OCI-LY1 (cell line): ENCODE measurements at regions not wholly inside any gene's neighbourhood (a gene's known extent, or its start where the extent isn't known, plus 50 kb on each side); places are given as distances from the start of the nearest gene placed in this dataset.

Experiments used
- H2AFZ ChIP-seq: fragments of 200-600 bp; sonication (generic), shearing (Covaris generic); 2 replicates; pipeline ENCODE4 v1.6.0; 2014; ENCODE audit warnings: antibody characterized with exemption, mild to moderate bottlenecking, low read length
- H3F3A ChIP-seq: fragments of 200-600 bp; sonication (generic), shearing (Covaris generic); 2 replicates; pipeline ENCODE4 v1.6.0; 2014; ENCODE audit warnings: mild to moderate bottlenecking, antibody characterized with exemption, low read length, moderate library complexity; ENCODE audit not compliant: insufficient read depth
- H3K27ac ChIP-seq: fragments of 200-600 bp; sonication (generic); 2 replicates; pipeline ENCODE4 v1.5.1; 2014; ENCODE audit warnings: low read length, mixed run types, mild to moderate bottlenecking, low read depth; ENCODE audit not compliant: poor library complexity, severe bottlenecking
- H3K27me3 ChIP-seq: fragments of 200-600 bp; sonication (generic); 2 replicates; pipeline ENCODE4 v1.6.0; 2014; ENCODE audit warnings: antibody characterized with exemption, mild to moderate bottlenecking, low read length, moderate library complexity; ENCODE audit not compliant: insufficient read depth
- H3K36me3 ChIP-seq: fragments of 200-600 bp; sonication (generic); 2 replicates; pipeline ENCODE4 v1.6.1; 2014; ENCODE audit warnings: mild to moderate bottlenecking, antibody characterized with exemption, low read length, moderate library complexity, mixed read lengths; ENCODE audit not compliant: insufficient read depth
- H3K4me1 ChIP-seq: fragments of 200-600 bp; sonication (generic); 2 replicates; pipeline ENCODE4 v1.5.1; 2014; ENCODE audit warnings: mild to moderate bottlenecking, low read length, moderate library complexity; ENCODE audit not compliant: insufficient read depth, severe bottlenecking
- H3K4me2 ChIP-seq: fragments of 200-600 bp; sonication (generic), shearing (Covaris generic); 2 replicates; pipeline ENCODE4 v1.6.1; 2014; ENCODE audit warnings: low read length
- H3K4me3 ChIP-seq: fragments of 200-600 bp; sonication (generic); 2 replicates; pipeline ENCODE4 v1.5.1; 2014; ENCODE audit warnings: low read length, low read depth, mild to moderate bottlenecking, mixed read lengths; ENCODE audit not compliant: poor library complexity, severe bottlenecking
- H3K79me2 ChIP-seq: fragments of 200-600 bp; shearing (Covaris generic); 2 replicates; pipeline ENCODE4 v1.6.1; 2016; ENCODE audit warnings: mixed run types, low read length, mixed read lengths; ENCODE audit not compliant: insufficient read depth
- H3K9ac ChIP-seq: fragments of 200-600 bp; sonication (generic), shearing (Covaris generic); 2 replicates; pipeline ENCODE4 v1.6.1; 2014; ENCODE audit warnings: mild to moderate bottlenecking, low read length, mixed read lengths
- H3K9me2 ChIP-seq: fragments of 200-600 bp; sonication (generic), shearing (Covaris generic); 2 replicates; pipeline ENCODE4 v1.6.1; 2014; ENCODE audit warnings: low read depth, mild to moderate bottlenecking, low read length, mixed read lengths
- H3K9me3 ChIP-seq: fragments of 200-600 bp; shearing (Covaris generic); 2 replicates; pipeline ENCODE4 v1.6.1; 2014; ENCODE audit warnings: low read length, mixed read lengths
- H4K20me1 ChIP-seq: fragments of 200-600 bp; sonication (generic), shearing (Covaris generic); 2 replicates; pipeline ENCODE4 v1.6.0; 2016; ENCODE audit warnings: mild to moderate bottlenecking, low read length; ENCODE audit not compliant: insufficient read depth
- CTCF ChIP-seq: fragments of 200-600 bp; sonication (generic), shearing (Covaris generic); IDR thresholded peaks from 2 replicates; pipeline ENCODE4 v1.5.1; 2017; ENCODE audit warnings: mild to moderate bottlenecking, antibody characterized with exemption, low read length, moderate library complexity, mixed read lengths
- EZH2 ChIP-seq: fragments of 200-600 bp; sonication (generic), shearing (Covaris generic); IDR thresholded peaks from 2 replicates; pipeline ENCODE4 v1.8.0; 2017; ENCODE audit warnings: borderline replicate concordance, mixed run types, mild to moderate bottlenecking, antibody characterized with exemption, low read length, moderate library complexity, mixed read lengths

- H3K4me3 ChIP-seq, result no peak overlapping the region
- TF ChIP-seq CTCF (no peak), EZH2 (no peak)
- H3K9ac ChIP-seq, result no peak overlapping the region
- no peak overlapping the region for H3K27ac ChIP-seq
- no peaks in the 10 kb centered on the region for H4K20me1 ChIP-seq
- no peaks in the 10 kb centered on the region for H3K27me3 ChIP-seq
- no peaks in the 10 kb centered on the region for H3F3A ChIP-seq
- no peaks in the 10 kb centered on the region for H3K36me3 ChIP-seq
- no peaks in the 10 kb centered on the region for H3K9me2 ChIP-seq
- no peak overlapping the region for H2AFZ ChIP-seq
- no peaks in the 10 kb centered on the region for H3K9me3 ChIP-seq
- no peaks in the 10 kb centered on the region for H3K79me2 ChIP-seq
- H3K4me1 ChIP-seq, result no peaks in the 10 kb centered on the region
- H3K4me2 ChIP-seq, result no peak overlapping the region
These were observed 332.9 kb upstream of the CPEB2 start for GRCh38 chr4:14669371-14669770.

GRCh38 chr4:14671146-14671545 lies 331.1 kb upstream of the CPEB2 start:
- no peaks in the 10 kb centered on the region for H3K79me2 ChIP-seq
- TF ChIP-seq CTCF, result no peak
- no peak for TF ChIP-seq EZH2
- no peaks in the 10 kb centered on the region for H3K36me3 ChIP-seq
- H3K9ac ChIP-seq, result no peak overlapping the region
- H3K4me2 ChIP-seq, result no peak overlapping the region
- no peaks in the 10 kb centered on the region for H3F3A ChIP-seq
- no peaks in the 10 kb centered on the region for H4K20me1 ChIP-seq
- no peak overlapping the region for H3K27ac ChIP-seq
- no peak overlapping the region for H3K4me3 ChIP-seq
- H3K9me2 ChIP-seq, result no peaks in the 10 kb centered on the region
- no peaks in the 10 kb centered on the region for H3K4me1 ChIP-seq
- no peaks in the 10 kb centered on the region for H3K9me3 ChIP-seq
- no peak overlapping the region for H2AFZ ChIP-seq
- H3K27me3 ChIP-seq, result no peaks in the 10 kb centered on the region

GRCh38 chr4:14675279-14675985 lies 326.8 kb upstream of the CPEB2 start:
- H3K4me3 ChIP-seq, result no peak overlapping the region
- H3K9me2 ChIP-seq, result no peaks in the 10 kb centered on the region
- no peaks in the 10 kb centered on the region for H4K20me1 ChIP-seq
- TF ChIP-seq EZH2 (no peak), CTCF (no peak)
- H2AFZ ChIP-seq, result no peak overlapping the region
- H3K9me3 ChIP-seq, result no peaks in the 10 kb centered on the region
- H3F3A ChIP-seq, result no peaks in the 10 kb centered on the region
- H3K9ac ChIP-seq, result no peak overlapping the region
- no peak overlapping the region for H3K27ac ChIP-seq
- H3K79me2 ChIP-seq, result no peaks in the 10 kb centered on the region
- no peaks in the 10 kb centered on the region for H3K4me1 ChIP-seq
- no peaks in the 10 kb centered on the region for H3K27me3 ChIP-seq
- no peak overlapping the region for H3K4me2 ChIP-seq
- no peaks in the 10 kb centered on the region for H3K36me3 ChIP-seq
